Mesenchymal stem cell (in vitro differentiated cells and primary cell): ENCODE measurements at regions not wholly inside any gene's neighbourhood (a gene's known extent, or its start where the extent isn't known, plus 50 kb on each side); places are given as distances from the start of the nearest gene placed in this dataset.

Experiments
- DNase-seq: peaks from one replicate; pipeline ENCODE4 v3.0.0-alpha.2; 2013
- H2AFZ ChIP-seq: one replicate; pipeline ENCODE4 v1.6.1; 2013; ENCODE audit warnings: low read depth, mild to moderate bottlenecking, control low read depth, inconsistent platforms, low read length, moderate library complexity
- H2AK5ac ChIP-seq: 2 replicates; pipeline ENCODE4 v1.6.1; 2013; ENCODE audit warnings: low read length, moderate library complexity, mild to moderate bottlenecking, inconsistent platforms; ENCODE audit not compliant: severe bottlenecking
- H2BK120ac ChIP-seq: one replicate; pipeline ENCODE4 v1.6.1; 2013; ENCODE audit warnings: low read depth, mild to moderate bottlenecking, inconsistent platforms, low read length, moderate library complexity
- H2BK12ac ChIP-seq, 2 experiments: one replicate each; pipeline ENCODE4 v1.6.1; 2013; ENCODE audit warnings: inconsistent platforms in 2 of 2, low read length in 2 of 2, mild to moderate bottlenecking in 2 of 2, moderate library complexity in 2 of 2, control low read depth in 1 of 2
- H2BK15ac ChIP-seq: one replicate; pipeline ENCODE4 v1.6.1; 2013; ENCODE audit warnings: mild to moderate bottlenecking, low read depth, inconsistent platforms; ENCODE audit not compliant: poor library complexity, severe bottlenecking
- H2BK5ac ChIP-seq: 2 replicates; pipeline ENCODE4 v1.6.1; 2013; ENCODE audit warnings: low read depth, mild to moderate bottlenecking, low read length, control low read depth, inconsistent platforms; ENCODE audit not compliant: poor library complexity, severe bottlenecking
- H3K14ac ChIP-seq, 2 experiments: one replicate each; pipeline ENCODE4 v1.6.1; 2013; ENCODE audit warnings: inconsistent platforms in 2 of 2, low read length in 2 of 2, control low read depth in 1 of 2, mild to moderate bottlenecking in 1 of 2, moderate library complexity in 1 of 2
- H3K18ac ChIP-seq, 2 experiments: one replicate each; pipeline ENCODE4 v1.6.1; 2013; ENCODE audit warnings: inconsistent platforms in 2 of 2, low read length in 2 of 2, control low read depth in 1 of 2, low read depth in 1 of 2, mild to moderate bottlenecking in 1 of 2
- H3K23ac ChIP-seq, 2 experiments: one replicate each; pipeline ENCODE4 v1.6.1; 2013; ENCODE audit warnings: inconsistent platforms in 2 of 2, low read length in 2 of 2, mild to moderate bottlenecking in 2 of 2, moderate library complexity in 2 of 2, control low read depth in 1 of 2
- H3K27ac ChIP-seq: 2 replicates; pipeline ENCODE4 v1.5.1; 2013; ENCODE audit warnings: mild to moderate bottlenecking, moderate library complexity, low read length, control low read depth, inconsistent platforms; ENCODE audit not compliant: poor library complexity, severe bottlenecking
- H3K27me3 ChIP-seq, 2 experiments: 2 replicates each; pipeline versions ENCODE4 v1.6.1 to v1.7.0; 2013; ENCODE audit warnings: low read length in 2 of 2, mild to moderate bottlenecking in 2 of 2, moderate library complexity in 2 of 2, control low read depth in 1 of 2, inconsistent platforms in 1 of 2; ENCODE audit not compliant: control insufficient read depth in 1 of 2, insufficient read depth in 1 of 2
- H3K36me3 ChIP-seq, 2 experiments: 2 replicates each; pipeline versions ENCODE4 v1.6.1 to v1.7.0; 2013; ENCODE audit warnings: low read length in 2 of 2, control low read depth in 1 of 2, inconsistent platforms in 1 of 2, low read depth in 1 of 2, mild to moderate bottlenecking in 1 of 2; ENCODE audit not compliant: insufficient read depth in 2 of 2, control insufficient read depth in 1 of 2
- H3K4ac ChIP-seq, 2 experiments: one replicate each; pipeline ENCODE4 v1.6.1; 2013; ENCODE audit warnings: inconsistent platforms in 2 of 2, low read length in 2 of 2, mild to moderate bottlenecking in 2 of 2, moderate library complexity in 2 of 2, control low read depth in 1 of 2, low read depth in 1 of 2
- H3K4me1 ChIP-seq: 2 replicates; pipeline ENCODE4 v1.6.1; 2013; ENCODE audit warnings: low read depth, low read length, control low read depth; ENCODE audit not compliant: control insufficient read depth, insufficient read depth
- H3K4me2 ChIP-seq: 2 replicates; pipeline ENCODE4 v1.6.1; 2013; ENCODE audit warnings: low read length, mild to moderate bottlenecking, inconsistent platforms; ENCODE audit not compliant: poor library complexity, severe bottlenecking
- H3K4me3 ChIP-seq, 2 experiments: 2 replicates each; pipeline versions ENCODE4 v1.5.1 to v1.7.0; 2013; ENCODE audit warnings: low read length in 2 of 2, mild to moderate bottlenecking in 2 of 2, control low read depth in 1 of 2, low read depth in 1 of 2; ENCODE audit not compliant: insufficient read depth in 1 of 2
- H3K79me1 ChIP-seq: replicated peaks from 2 replicates; pipeline ENCODE4 v1.6.1; 2013; ENCODE audit warnings: mild to moderate bottlenecking, control low read depth, low read length, inconsistent platforms; ENCODE audit not compliant: poor library complexity, severe bottlenecking
- H3K9ac ChIP-seq: 2 replicates; pipeline ENCODE4 v1.7.0; 2013; ENCODE audit warnings: mild to moderate bottlenecking, low read length, moderate library complexity
- H3K9me3 ChIP-seq: 2 replicates; pipeline ENCODE4 v1.7.0; 2013; ENCODE audit warnings: mild to moderate bottlenecking, low read length; ENCODE audit not compliant: control insufficient read depth
- H4K8ac ChIP-seq: one replicate; pipeline ENCODE4 v1.6.1; 2013; ENCODE audit warnings: inconsistent platforms, mild to moderate bottlenecking, low read length, moderate library complexity
- H4K91ac ChIP-seq: one replicate; pipeline ENCODE4 v1.6.1; 2013; ENCODE audit warnings: mild to moderate bottlenecking, low read length, inconsistent platforms
- WGBS: methylation state at CpG from one replicate; pipeline ENCODE4 v1.1.7; 2013; ENCODE audit warnings: mixed read lengths; 5-methylcytosine and 5-hydroxymethylcytosine counted together

DNA sequence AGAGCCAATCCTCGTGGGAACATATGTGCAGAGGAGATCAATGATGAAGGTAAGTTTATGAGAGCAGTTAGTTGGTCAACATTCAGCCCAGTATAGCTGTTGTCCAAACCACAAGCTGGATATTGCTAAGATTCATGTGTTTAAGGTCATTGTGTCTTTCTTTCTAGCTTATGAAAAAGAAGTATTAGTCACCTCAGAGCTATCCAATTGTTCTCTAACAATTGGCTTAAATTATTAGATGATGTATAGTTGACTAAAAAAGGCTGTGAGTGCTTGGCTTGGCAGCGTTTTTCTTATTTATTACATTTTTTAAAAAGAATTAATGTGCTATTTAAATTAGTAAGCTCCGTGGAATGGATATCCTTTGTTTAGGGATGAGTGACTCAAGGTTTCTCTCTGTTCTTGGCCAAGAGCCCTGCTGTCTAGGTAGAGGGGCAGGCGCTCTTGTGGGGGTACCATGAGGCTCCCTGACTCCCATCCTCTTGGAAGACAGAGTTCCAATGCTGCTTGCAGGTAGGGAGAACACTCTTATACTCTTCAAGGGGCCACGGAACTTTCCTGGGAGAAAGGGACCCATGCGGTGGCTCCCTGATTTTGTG is 487.4 kb downstream of the IRX1 start:
- Histone ChIP-seq H3K36me3 (no peaks in the 10 kb centered on the region), H3K27me3 (no peaks in the 10 kb centered on the region), H2AFZ (no peak overlapping the region), H3K9ac (no peak overlapping the region), H3K18ac (no peak overlapping the region), H3K27ac (no peak overlapping the region), H2BK15ac (no peak overlapping the region), H3K4ac (no peak overlapping the region), H3K4me2 (no peak overlapping the region), H4K91ac (no peak overlapping the region), H3K14ac (no peak overlapping the region), H3K9me3 (no peaks in the 10 kb centered on the region), H3K4me1 (no peaks in the 10 kb centered on the region), H3K4me3 (no peak overlapping the region), H3K23ac (no peak overlapping the region), H2BK5ac (no peak overlapping the region), H4K8ac (no peak overlapping the region), H2AK5ac (no peak overlapping the region), H3K79me1 (no peaks in the 10 kb centered on the region), H2BK12ac (no peak overlapping the region), H2BK120ac (no peak overlapping the region)
- 76% methylated on average over 5 of the region's 6 CpGs for WGBS
- DNase-seq: no peak

DNA sequence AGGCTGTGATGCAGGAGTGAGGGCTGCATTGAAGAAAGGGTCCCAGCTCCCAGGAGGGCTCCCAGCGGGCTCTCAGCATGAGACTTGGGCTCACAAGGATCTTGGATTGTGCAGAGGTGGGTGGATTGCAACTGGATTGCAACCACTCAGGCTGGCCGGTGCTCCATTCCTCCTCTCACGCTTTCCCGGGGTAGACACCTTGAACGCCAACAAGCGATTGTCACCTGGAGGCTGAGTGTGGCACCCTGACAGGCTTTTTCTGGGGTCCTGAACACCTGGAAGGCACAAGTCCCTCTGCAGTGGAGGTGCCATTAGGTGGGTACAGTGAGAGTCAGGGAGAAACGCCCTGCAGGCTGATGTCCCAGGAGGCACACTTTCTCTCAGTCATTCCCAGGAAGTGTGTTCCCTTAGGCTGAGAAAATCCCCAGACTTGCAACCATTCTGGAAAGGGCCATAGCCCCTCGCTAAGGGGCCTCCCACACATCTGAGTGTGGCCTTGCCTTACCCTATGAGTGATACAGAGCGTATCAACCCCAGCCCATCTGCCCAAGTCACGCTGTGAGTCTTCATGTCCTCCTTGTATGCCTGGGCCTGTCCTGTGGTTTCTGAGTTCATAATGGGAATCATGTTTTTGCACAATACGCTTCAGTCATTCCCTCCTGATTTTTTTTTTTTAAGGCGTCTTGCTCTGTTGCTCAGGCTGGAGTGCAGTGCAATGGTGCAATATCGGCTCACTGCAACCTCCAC is 488.1 kb downstream of the IRX1 start:
- Histone ChIP-seq H3K4ac (no peak overlapping the region), H3K9ac (no peak overlapping the region), H4K91ac (no peak overlapping the region), H3K23ac (no peak overlapping the region), H3K14ac (no peak overlapping the region), H3K9me3 (no peaks in the 10 kb centered on the region), H3K4me2 (no peak overlapping the region), H2BK5ac (no peak overlapping the region), H4K8ac (no peak overlapping the region), H3K4me3 (no peak overlapping the region), H2BK12ac (no peak overlapping the region), H3K27me3 (no peaks in the 10 kb centered on the region), H3K4me1 (no peaks in the 10 kb centered on the region), H2AFZ (no peak overlapping the region), H3K18ac (no peak overlapping the region), H2BK120ac (no peak overlapping the region), H2AK5ac (no peak overlapping the region), H3K36me3 (no peaks in the 10 kb centered on the region), H3K79me1 (no peaks in the 10 kb centered on the region), H2BK15ac (no peak overlapping the region), H3K27ac (no peak overlapping the region)
- WGBS: 73% methylated on average over 13 of the region's 13 CpGs
- no peak for DNase-seq

DNA sequence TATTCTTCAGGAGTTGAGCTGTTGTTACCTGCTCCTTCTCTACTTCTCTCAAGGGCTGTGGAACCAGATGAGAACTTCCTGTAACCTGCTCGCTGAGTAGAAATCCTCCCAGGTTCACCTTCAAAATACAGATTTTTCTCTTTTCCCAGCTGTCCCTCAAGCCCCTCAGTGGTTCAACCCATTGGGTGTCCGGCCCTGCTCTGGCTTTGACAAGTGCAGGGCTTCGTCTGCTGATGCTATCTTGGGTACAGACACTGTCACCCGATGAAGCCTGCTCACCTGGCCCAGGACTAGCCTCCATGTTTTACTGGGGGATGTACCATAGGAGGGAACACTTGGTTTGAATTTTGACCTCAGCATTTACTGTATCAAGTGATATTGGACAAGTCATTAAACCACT is 490.4 kb downstream of the IRX1 start:
- H4K91ac ChIP-seq: no peak overlapping the region
- H3K27ac ChIP-seq: no peak overlapping the region
- H3K4me3 ChIP-seq: no peak overlapping the region
- H3K23ac ChIP-seq: no peak overlapping the region
- H3K4me2 ChIP-seq: no peak overlapping the region
- no peak overlapping the region for H2BK12ac ChIP-seq
- no peak for DNase-seq
- H3K14ac ChIP-seq: no peak overlapping the region
- H2AK5ac ChIP-seq: no peak overlapping the region
- no peak overlapping the region for H3K4ac ChIP-seq
- H2BK5ac ChIP-seq: no peak overlapping the region
- 63% methylated on average over 4 of the region's 4 CpGs for WGBS
- no peaks in the 10 kb centered on the region for H3K79me1 ChIP-seq
- H3K18ac ChIP-seq: no peak overlapping the region
- no peak overlapping the region for H3K9ac ChIP-seq
- no peak overlapping the region for H2BK15ac ChIP-seq
- no peak overlapping the region for H2BK120ac ChIP-seq
- H3K27me3 ChIP-seq: no peaks in the 10 kb centered on the region
- no peaks in the 10 kb centered on the region for H3K4me1 ChIP-seq
- H3K36me3 ChIP-seq: no peaks in the 10 kb centered on the region
- no peaks in the 10 kb centered on the region for H3K9me3 ChIP-seq
- no peak overlapping the region for H2AFZ ChIP-seq
- no peak overlapping the region for H4K8ac ChIP-seq

DNA sequence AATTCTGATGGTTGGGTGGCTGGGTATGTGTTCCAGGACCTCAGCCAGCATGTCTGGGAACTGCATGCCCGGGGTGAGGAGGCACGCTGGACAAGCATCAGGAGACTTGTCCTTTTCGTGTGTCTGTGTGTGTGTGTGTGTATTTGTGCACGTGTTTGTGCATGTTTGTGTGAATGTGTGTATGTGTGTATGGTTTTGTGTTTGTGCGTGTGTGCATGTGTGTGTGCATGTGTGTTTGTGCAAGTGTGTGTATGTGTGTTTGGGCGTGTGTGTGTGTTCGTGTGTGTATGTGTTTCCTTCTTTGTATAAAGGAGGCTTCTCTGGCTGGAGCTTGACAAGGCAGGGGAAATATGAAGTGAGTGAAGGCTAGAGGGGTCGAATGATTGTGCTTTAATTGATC is 491.5 kb downstream of the IRX1 start:
- H3K4ac ChIP-seq: no peak overlapping the region
- H3K23ac ChIP-seq: no peak overlapping the region
- H3K27ac ChIP-seq: no peak overlapping the region
- no peak overlapping the region for H4K91ac ChIP-seq
- H4K8ac ChIP-seq: no peak overlapping the region
- no peaks in the 10 kb centered on the region for H3K36me3 ChIP-seq
- H2AFZ ChIP-seq: no peak overlapping the region
- H3K14ac ChIP-seq: no peak overlapping the region
- no peak overlapping the region for H3K4me2 ChIP-seq
- no peak overlapping the region for H2BK120ac ChIP-seq
- H2BK12ac ChIP-seq: no peak overlapping the region
- H3K27me3 ChIP-seq: no peaks in the 10 kb centered on the region
- no peak overlapping the region for H2BK15ac ChIP-seq
- no peak overlapping the region for H3K4me3 ChIP-seq
- WGBS: 75% methylated on average over 7 of the region's 8 CpGs
- H3K4me1 ChIP-seq: no peaks in the 10 kb centered on the region
- H2BK5ac ChIP-seq: no peak overlapping the region
- no peaks in the 10 kb centered on the region for H3K79me1 ChIP-seq
- no peak for DNase-seq
- H3K18ac ChIP-seq: no peak overlapping the region
- no peak overlapping the region for H3K9ac ChIP-seq
- H2AK5ac ChIP-seq: no peak overlapping the region
- H3K9me3 ChIP-seq: no peaks in the 10 kb centered on the region
